Neural cell (in vitro differentiated cells): ENCODE measurements at regions not wholly inside any gene's neighbourhood (a gene's known extent, or its start where the extent isn't known, plus 50 kb on each side); places are given as distances from the start of the nearest gene placed in this dataset.

Source experiments
- CTCF ChIP-seq: fragments of 450-650 bp; IDR thresholded peaks from 2 replicates; pipeline ENCODE4 v1.5.1; 2014; ENCODE audit warnings: antibody characterized with exemption, mild to moderate bottlenecking, moderate library complexity; ENCODE audit not compliant: poor library complexity, severe bottlenecking
- EP300 ChIP-seq: fragments of 450-650 bp; conservative IDR thresholded peaks from 2 replicates; pipeline ENCODE4 v1.6.1; 2014; ENCODE audit warnings: antibody characterized with exemption, mild to moderate bottlenecking, moderate library complexity; ENCODE audit not compliant: poor library complexity, severe bottlenecking
- EZH2 ChIP-seq: fragments of 200-600, 300-800 bp; shearing (Covaris generic), sonication (generic); IDR thresholded peaks from 2 replicates; pipeline ENCODE4 v1.6.1; 2014; ENCODE audit warnings: antibody characterized with exemption, low read length, borderline replicate concordance, mild to moderate bottlenecking; ENCODE audit not compliant: insufficient read depth, poor library complexity, severe bottlenecking
- POLR2AphosphoS5 ChIP-seq: IDR thresholded peaks from 2 replicates; pipeline ENCODE4 v1.6.1; 2012
- SMC3 ChIP-seq: fragments of 450-650 bp; conservative IDR thresholded peaks from 2 replicates; pipeline ENCODE4 v1.6.1; 2014; ENCODE audit warnings: antibody characterized with exemption, mild to moderate bottlenecking, moderate library complexity; ENCODE audit not compliant: poor library complexity
- TF ChIP-seq, protein P1 (sequence below): IDR thresholded peaks from 2 replicates; pipeline ENCODE4 v1.6.1; 2012; ENCODE audit warnings: borderline replicate concordance

DNA sequence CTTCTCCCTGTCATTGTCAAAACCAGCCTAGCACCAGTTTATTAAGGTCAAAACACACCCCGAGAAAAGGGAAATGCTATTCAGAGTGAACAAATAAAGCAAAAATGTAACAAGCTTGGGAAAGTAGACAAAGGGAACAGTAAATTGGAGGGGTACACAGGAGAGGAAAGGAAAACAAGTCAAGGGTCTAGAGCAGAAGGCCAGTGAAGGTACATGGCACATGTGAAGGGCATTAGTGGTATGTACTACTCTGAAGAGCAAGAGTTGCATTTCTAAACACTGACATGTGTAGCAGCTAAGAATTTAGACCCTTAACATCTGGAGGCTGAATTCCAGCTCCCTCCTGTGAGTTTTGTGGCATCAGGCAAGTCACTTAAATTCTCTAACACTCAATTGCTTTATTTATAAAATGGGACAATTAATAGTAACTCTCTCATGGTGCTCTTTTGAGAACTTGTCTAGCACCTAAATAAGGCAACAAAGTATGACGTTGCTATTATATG is 244.3 kb upstream of the ADAMTS9 start:
- TF ChIP-seq POLR2AphosphoS5 (no peak), CTCF (no peak), EP300 (no peak), SMC3 (no peak), EZH2 (no peak)
- TF ChIP-seq, protein P1, sequence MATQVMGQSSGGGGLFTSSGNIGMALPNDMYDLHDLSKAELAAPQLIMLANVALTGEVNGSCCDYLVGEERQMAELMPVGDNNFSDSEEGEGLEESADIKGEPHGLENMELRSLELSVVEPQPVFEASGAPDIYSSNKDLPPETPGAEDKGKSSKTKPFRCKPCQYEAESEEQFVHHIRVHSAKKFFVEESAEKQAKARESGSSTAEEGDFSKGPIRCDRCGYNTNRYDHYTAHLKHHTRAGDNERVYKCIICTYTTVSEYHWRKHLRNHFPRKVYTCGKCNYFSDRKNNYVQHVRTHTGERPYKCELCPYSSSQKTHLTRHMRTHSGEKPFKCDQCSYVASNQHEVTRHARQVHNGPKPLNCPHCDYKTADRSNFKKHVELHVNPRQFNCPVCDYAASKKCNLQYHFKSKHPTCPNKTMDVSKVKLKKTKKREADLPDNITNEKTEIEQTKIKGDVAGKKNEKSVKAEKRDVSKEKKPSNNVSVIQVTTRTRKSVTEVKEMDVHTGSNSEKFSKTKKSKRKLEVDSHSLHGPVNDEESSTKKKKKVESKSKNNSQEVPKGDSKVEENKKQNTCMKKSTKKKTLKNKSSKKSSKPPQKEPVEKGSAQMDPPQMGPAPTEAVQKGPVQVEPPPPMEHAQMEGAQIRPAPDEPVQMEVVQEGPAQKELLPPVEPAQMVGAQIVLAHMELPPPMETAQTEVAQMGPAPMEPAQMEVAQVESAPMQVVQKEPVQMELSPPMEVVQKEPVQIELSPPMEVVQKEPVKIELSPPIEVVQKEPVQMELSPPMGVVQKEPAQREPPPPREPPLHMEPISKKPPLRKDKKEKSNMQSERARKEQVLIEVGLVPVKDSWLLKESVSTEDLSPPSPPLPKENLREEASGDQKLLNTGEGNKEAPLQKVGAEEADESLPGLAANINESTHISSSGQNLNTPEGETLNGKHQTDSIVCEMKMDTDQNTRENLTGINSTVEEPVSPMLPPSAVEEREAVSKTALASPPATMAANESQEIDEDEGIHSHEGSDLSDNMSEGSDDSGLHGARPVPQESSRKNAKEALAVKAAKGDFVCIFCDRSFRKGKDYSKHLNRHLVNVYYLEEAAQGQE: no peak
